ENCODE measurements at regions not wholly inside any gene's neighbourhood (a gene's known extent, or its start where the extent isn't known, plus 50 kb on each side); places are given as distances from the start of the nearest gene placed in this dataset.

DNA sequence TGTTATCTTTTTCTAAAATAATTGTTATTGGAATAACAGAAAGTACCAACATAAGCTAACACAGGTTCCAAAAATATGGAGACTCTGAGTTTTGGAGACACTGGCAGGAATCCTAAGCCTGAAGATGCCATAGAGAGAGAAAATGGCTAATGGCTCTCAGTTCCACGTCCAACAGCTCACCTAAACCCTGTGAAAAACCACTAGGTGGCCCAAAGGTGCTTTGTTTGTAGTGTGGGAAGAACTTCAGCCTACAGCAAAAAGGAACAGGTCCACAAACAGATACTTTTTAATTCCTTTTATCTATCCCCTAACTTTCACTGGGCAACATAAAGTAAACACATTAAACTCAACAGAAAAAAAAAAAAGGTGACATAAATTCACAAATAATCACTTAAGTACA is 272.3 kb downstream of the SEMA3D start:
- Histone ChIP-seq H3K4me3 (ENCODE audit: low read depth, low read length) (no peak overlapping the region), H3K9me3 (no peaks in the 10 kb centered on the region), H3K36me3 (ENCODE audit: control insufficient read depth, insufficient read depth, low read length) (no peaks in the 10 kb centered on the region), H3K4me1 (peaks cover 30% of the 10 kb centered on the region), H3K27me3 (replicated peaks; ENCODE audit: control insufficient read depth, insufficient read depth, low read length) (no peaks in the 10 kb centered on the region)
- Mint-ChIP-seq H3K9me3 (ENCODE audit: unreplicated experiment) (no peaks in the 10 kb centered on the region), H3K27ac (ENCODE audit: unreplicated experiment) (no peak overlapping the region), H3K4me1 (ENCODE audit: low read depth, unreplicated experiment) (peaks cover 22% of the 10 kb centered on the region), H3K4me3 (ENCODE audit: unreplicated experiment) (no peak overlapping the region), H3K36me3 (ENCODE audit: insufficient read depth, unreplicated experiment) (no peaks in the 10 kb centered on the region), H3K27me3 (ENCODE audit: insufficient read depth, unreplicated experiment) (no peaks in the 10 kb centered on the region)
- CTCF ChIA-PET = interaction anchor here (0.6 kb wide), 1 partner anchor 87 kb away, joined by 3 read pairs; no protein-coding TSS in a partner anchor
- no TSS peak for BruUV-seq (replicated peaks)
- TF ChIP-seq, protein P1, sequence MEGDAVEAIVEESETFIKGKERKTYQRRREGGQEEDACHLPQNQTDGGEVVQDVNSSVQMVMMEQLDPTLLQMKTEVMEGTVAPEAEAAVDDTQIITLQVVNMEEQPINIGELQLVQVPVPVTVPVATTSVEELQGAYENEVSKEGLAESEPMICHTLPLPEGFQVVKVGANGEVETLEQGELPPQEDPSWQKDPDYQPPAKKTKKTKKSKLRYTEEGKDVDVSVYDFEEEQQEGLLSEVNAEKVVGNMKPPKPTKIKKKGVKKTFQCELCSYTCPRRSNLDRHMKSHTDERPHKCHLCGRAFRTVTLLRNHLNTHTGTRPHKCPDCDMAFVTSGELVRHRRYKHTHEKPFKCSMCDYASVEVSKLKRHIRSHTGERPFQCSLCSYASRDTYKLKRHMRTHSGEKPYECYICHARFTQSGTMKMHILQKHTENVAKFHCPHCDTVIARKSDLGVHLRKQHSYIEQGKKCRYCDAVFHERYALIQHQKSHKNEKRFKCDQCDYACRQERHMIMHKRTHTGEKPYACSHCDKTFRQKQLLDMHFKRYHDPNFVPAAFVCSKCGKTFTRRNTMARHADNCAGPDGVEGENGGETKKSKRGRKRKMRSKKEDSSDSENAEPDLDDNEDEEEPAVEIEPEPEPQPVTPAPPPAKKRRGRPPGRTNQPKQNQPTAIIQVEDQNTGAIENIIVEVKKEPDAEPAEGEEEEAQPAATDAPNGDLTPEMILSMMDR (IDR thresholded peaks at IDR 0.05; ENCODE audit: insufficient read depth in 1 of 2, low read depth in 1 of 2, low read length in 1 of 2, severe bottlenecking in 1 of 2, unreplicated experiment in 1 of 2) = peak; percentile 26 to 29
- intact Hi-C loops (cut with micrococcal nuclease; ENCODE audit: unreplicated experiment) = loop anchor here (1.0 to 10.0 kb wide), 4 partner anchors 71 to 977 kb away; no protein-coding TSS in a partner anchor
- DNase-seq = peak in 1 of 2 experiments; percentile 45
- POLR2A ChIA-PET = no interaction called here

DNA sequence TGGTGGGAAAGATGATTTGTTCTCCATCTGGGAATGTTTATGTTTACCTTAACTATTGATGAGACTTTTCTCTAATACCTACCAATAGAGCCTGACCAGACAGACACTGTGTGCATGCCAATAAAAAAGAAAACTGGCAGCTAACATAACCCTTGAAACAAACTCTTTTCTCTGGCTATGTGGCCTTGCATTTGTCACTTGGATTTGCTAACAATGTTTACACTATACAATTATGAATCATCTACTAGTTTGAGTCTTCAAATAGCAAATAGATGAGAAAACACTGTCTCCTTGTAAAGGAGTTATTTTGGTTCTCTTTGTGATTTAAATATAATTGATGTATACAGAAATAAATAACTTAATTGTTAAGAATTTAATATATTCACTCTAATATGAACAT is 273.1 kb downstream of the SEMA3D start:
- H3K27me3 Mint-ChIP-seq (ENCODE audit: insufficient read depth, unreplicated experiment) = no peaks in the 10 kb centered on the region
- no TSS peak for BruUV-seq (replicated peaks)
- POLR2A ChIA-PET = no interaction called here
- H3K36me3 Mint-ChIP-seq (ENCODE audit: insufficient read depth, unreplicated experiment) = no peaks in the 10 kb centered on the region
- Histone ChIP-seq H3K4me3 (ENCODE audit: low read depth, low read length) (no peak overlapping the region), H3K36me3 (ENCODE audit: control insufficient read depth, insufficient read depth, low read length) (no peaks in the 10 kb centered on the region), H3K4me1 (peaks cover 30% of the 10 kb centered on the region), H3K9me3 (no peaks in the 10 kb centered on the region), H3K27me3 (replicated peaks; ENCODE audit: control insufficient read depth, insufficient read depth, low read length) (no peaks in the 10 kb centered on the region)
- TF ChIP-seq, protein P1 (IDR thresholded peaks at IDR 0.05; ENCODE audit: insufficient read depth in 1 of 2, low read depth in 1 of 2, low read length in 1 of 2, severe bottlenecking in 1 of 2, unreplicated experiment in 1 of 2) = no peak
- peaks cover 22% of the 10 kb centered on the region for H3K4me1 Mint-ChIP-seq (ENCODE audit: low read depth, unreplicated experiment)
- intact Hi-C loops (cut with micrococcal nuclease; ENCODE audit: unreplicated experiment) = loop anchor here (1.0 to 10.0 kb wide), 4 partner anchors 72 to 976 kb away; no protein-coding TSS in a partner anchor
- CTCF ChIA-PET = no interaction called here
- no peak for DNase-seq
- no peak overlapping the region for H3K4me3 Mint-ChIP-seq (ENCODE audit: unreplicated experiment)
- H3K9me3 Mint-ChIP-seq (ENCODE audit: unreplicated experiment) = no peaks in the 10 kb centered on the region
- no peak overlapping the region for H3K27ac Mint-ChIP-seq (ENCODE audit: unreplicated experiment)

DNA sequence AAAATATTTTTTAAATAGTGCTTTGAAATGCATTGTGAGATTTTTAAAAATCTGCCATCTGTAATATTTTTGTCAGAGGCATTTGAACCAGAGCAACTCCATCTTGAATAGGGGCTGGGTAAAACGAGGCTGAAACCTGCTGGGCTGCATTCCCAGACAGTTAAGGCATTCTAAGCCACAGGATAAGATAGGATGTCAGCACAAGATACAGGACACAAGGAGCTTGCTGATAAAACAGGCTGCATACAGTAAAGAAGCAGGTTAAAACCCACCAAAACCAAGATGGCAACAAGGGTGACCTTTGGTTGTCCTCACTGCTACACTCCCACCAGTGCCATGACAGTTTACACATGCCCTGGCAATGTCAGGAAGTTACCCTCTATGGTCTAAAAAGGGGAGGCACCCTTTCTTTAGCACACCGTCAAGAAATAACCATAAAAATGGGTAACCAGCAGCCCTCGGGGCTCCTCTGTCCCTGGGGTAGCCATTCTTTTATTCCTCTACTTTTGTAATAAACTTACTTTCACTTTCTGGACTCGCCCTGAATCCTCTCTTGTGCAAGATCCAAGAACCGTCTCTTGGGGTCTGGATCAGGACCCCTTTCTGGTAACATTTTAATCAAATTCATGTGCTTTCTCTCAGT is 273.7 kb downstream of the SEMA3D start:
- no peaks in the 10 kb centered on the region for H3K9me3 Mint-ChIP-seq (ENCODE audit: unreplicated experiment)
- TF ChIP-seq, protein P1 (IDR thresholded peaks at IDR 0.05; ENCODE audit: insufficient read depth in 1 of 2, low read depth in 1 of 2, low read length in 1 of 2, severe bottlenecking in 1 of 2, unreplicated experiment in 1 of 2) = no peak
- Histone ChIP-seq H3K27me3 (replicated peaks; ENCODE audit: control insufficient read depth, insufficient read depth, low read length) (no peaks in the 10 kb centered on the region), H3K9me3 (no peaks in the 10 kb centered on the region), H3K4me3 (ENCODE audit: low read depth, low read length) (no peak overlapping the region), H3K36me3 (ENCODE audit: control insufficient read depth, insufficient read depth, low read length) (no peaks in the 10 kb centered on the region), H3K4me1 (peaks cover 30% of the 10 kb centered on the region)
- no peaks in the 10 kb centered on the region for H3K36me3 Mint-ChIP-seq (ENCODE audit: insufficient read depth, unreplicated experiment)
- BruUV-seq (replicated peaks) = no TSS peak
- intact Hi-C loops (cut with micrococcal nuclease; ENCODE audit: unreplicated experiment) = loop anchor here (5.0 to 10.0 kb wide), 2 partner anchors 128 to 976 kb away; no protein-coding TSS in a partner anchor
- H3K4me3 Mint-ChIP-seq (ENCODE audit: unreplicated experiment) = no peak overlapping the region
- no peak overlapping the region for H3K27ac Mint-ChIP-seq (ENCODE audit: unreplicated experiment)
- DNase-seq = peak; percentile 47 to 59
- no peaks in the 10 kb centered on the region for H3K27me3 Mint-ChIP-seq (ENCODE audit: insufficient read depth, unreplicated experiment)
- H3K4me1 Mint-ChIP-seq (ENCODE audit: low read depth, unreplicated experiment) = peaks cover 22% of the 10 kb centered on the region
- POLR2A ChIA-PET = no interaction called here
- CTCF ChIA-PET = no interaction called here

Data from Caco-2 (cell line).